PC-3 (cell line): ENCODE measurements at regions not wholly inside any gene's neighbourhood (a gene's known extent, or its start where the extent isn't known, plus 50 kb on each side); places are given as distances from the start of the nearest gene placed in this dataset.

ENCODE experiments used
- CTCF ChIP-seq: fragments of 300-600 bp; sonication (generic); conservative IDR thresholded peaks from 2 replicates; pipeline ENCODE4 v1.5.1; 2017; ENCODE audit warnings: antibody characterized with exemption, low read depth, mild to moderate bottlenecking, low read length
- EZH2 ChIP-seq: fragments of 300-600 bp; sonication (generic); IDR thresholded peaks from one replicate; pipeline ENCODE4 v1.6.1; 2017; ENCODE audit warnings: antibody characterized with exemption, mild to moderate bottlenecking, low read length; ENCODE audit not compliant: unreplicated experiment
- EZH2phosphoT487 ChIP-seq: fragments of 300-600 bp; sonication (generic); IDR thresholded peaks from 2 replicates; pipeline ENCODE4 v1.6.1; 2018; ENCODE audit warnings: mild to moderate bottlenecking, antibody characterized with exemption, low read length, borderline replicate concordance

GRCh38 chr4:183035256-183035655, 63.8 kb upstream of the WWC2 start:
- no peak for TF ChIP-seq CTCF
- TF ChIP-seq EZH2, result no peak
- no peak for TF ChIP-seq EZH2phosphoT487
